ENCODE measurements at regions not wholly inside any gene's neighbourhood (a gene's known extent, or its start where the extent isn't known, plus 50 kb on each side); places are given as distances from the start of the nearest gene placed in this dataset.

DNA sequence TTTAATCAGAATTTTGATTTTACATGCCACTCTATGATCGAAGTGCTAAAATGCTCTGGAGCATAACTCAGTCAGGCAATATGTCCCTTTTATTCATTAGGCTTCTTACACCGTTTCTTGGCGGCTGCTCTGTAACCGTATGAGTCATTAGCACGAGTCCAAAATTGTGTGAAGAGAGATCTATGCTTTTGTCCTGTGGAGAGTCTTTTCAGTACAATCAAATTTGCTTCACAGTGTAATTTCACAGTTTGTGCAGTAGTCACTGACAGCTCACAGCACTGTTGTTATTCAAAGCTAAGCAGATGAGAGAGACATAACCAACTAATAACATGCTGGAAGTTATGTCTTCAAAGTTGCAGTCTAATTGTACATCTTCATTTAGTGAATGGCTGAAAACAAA, 167.8 kb downstream of the PCDH10 start:
- Histone ChIP-seq H2AFZ (ENCODE audit: insufficient read depth, low read depth, low read length, poor library complexity, severe bottlenecking) (no peak overlapping the region), H3K9me3 (replicated peaks in 1 of 2; ENCODE audit: control insufficient read depth in 1 of 2, insufficient read depth in 1 of 2, low read length in 2 of 2) (no peaks in the 10 kb centered on the region), H3K27me3 (ENCODE audit: control insufficient read depth in 2 of 2, insufficient read depth in 2 of 2, low read length in 2 of 2) (no peaks in the 10 kb centered on the region), H3K79me2 (ENCODE audit: insufficient read depth, low read length) (no peaks in the 10 kb centered on the region), H4K20me1 (ENCODE audit: insufficient read depth, low read length) (no peaks in the 10 kb centered on the region), H3K36me3 (replicated peaks in 1 of 2; ENCODE audit: control insufficient read depth in 1 of 2, insufficient read depth in 2 of 2, low read length in 2 of 2) (no peaks in the 10 kb centered on the region), H3K4me2 (replicated peaks; ENCODE audit: extremely low read depth, low read length, poor library complexity, severe bottlenecking) (no peak overlapping the region), H3K9ac (ENCODE audit: insufficient read depth, low read length, poor library complexity, severe bottlenecking) (no peak overlapping the region), H3K4me1 (ENCODE audit: control insufficient read depth in 1 of 2, insufficient read depth in 2 of 2, low read length in 2 of 2) (no peaks in the 10 kb centered on the region), H3K4me3 (replicated peaks in 1 of 3; ENCODE audit: low read depth in 2 of 3, low read length in 3 of 3) (no peak overlapping the region), H3K27ac (ENCODE audit: low read depth in 1 of 2, low read length in 2 of 2) (no peak overlapping the region)
- H3K36me3 Mint-ChIP-seq, result no peaks in the 10 kb centered on the region
- no peak overlapping the region for H3K27ac Mint-ChIP-seq
- TF ChIP-seq, protein P1, sequence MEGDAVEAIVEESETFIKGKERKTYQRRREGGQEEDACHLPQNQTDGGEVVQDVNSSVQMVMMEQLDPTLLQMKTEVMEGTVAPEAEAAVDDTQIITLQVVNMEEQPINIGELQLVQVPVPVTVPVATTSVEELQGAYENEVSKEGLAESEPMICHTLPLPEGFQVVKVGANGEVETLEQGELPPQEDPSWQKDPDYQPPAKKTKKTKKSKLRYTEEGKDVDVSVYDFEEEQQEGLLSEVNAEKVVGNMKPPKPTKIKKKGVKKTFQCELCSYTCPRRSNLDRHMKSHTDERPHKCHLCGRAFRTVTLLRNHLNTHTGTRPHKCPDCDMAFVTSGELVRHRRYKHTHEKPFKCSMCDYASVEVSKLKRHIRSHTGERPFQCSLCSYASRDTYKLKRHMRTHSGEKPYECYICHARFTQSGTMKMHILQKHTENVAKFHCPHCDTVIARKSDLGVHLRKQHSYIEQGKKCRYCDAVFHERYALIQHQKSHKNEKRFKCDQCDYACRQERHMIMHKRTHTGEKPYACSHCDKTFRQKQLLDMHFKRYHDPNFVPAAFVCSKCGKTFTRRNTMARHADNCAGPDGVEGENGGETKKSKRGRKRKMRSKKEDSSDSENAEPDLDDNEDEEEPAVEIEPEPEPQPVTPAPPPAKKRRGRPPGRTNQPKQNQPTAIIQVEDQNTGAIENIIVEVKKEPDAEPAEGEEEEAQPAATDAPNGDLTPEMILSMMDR (IDR thresholded peaks at IDR 0.05), result no peak
- H3K27me3 Mint-ChIP-seq (ENCODE audit: low read depth in 3 of 3), result no peaks in the 10 kb centered on the region
- 80% methylated on average over 5 of the region's 5 CpGs for WGBS (ENCODE audit: insufficient coverage)
- H3K4me3 Mint-ChIP-seq, result no peak overlapping the region
- intact Hi-C loops (cut with micrococcal nuclease), result no loop called here
- H3K9me3 Mint-ChIP-seq, result no peaks in the 10 kb centered on the region
- DNase-seq, result no peak
- H3K4me1 Mint-ChIP-seq, result no peaks in the 10 kb centered on the region

DNA sequence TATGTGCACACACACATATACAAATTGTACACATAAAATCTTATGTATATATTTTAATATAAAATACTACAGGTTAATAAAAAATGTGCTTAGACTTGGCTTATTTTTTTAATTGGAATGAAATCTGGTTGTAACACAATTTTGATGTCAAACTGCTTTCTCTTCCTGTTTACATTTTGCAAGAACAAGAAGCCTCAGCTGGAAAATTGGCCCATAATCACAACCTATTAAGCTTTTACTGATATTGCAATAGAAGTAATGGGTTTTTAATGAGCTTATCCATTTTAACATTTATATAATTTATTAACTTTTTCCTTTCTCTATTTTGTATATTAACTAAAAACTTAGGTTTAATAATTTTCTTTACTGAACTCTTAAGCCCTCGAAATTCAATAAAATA, 165.9 kb downstream of the PCDH10 start:
- Histone ChIP-seq H3K79me2 (ENCODE audit: insufficient read depth, low read length) (no peaks in the 10 kb centered on the region), H3K4me2 (replicated peaks; ENCODE audit: extremely low read depth, low read length, poor library complexity, severe bottlenecking) (no peak overlapping the region), H4K20me1 (ENCODE audit: insufficient read depth, low read length) (no peaks in the 10 kb centered on the region), H3K27me3 (ENCODE audit: control insufficient read depth in 2 of 2, insufficient read depth in 2 of 2, low read length in 2 of 2) (no peaks in the 10 kb centered on the region), H3K36me3 (replicated peaks in 1 of 2; ENCODE audit: control insufficient read depth in 1 of 2, insufficient read depth in 2 of 2, low read length in 2 of 2) (no peaks in the 10 kb centered on the region), H2AFZ (ENCODE audit: insufficient read depth, low read depth, low read length, poor library complexity, severe bottlenecking) (no peak overlapping the region), H3K9me3 (replicated peaks in 1 of 2; ENCODE audit: control insufficient read depth in 1 of 2, insufficient read depth in 1 of 2, low read length in 2 of 2) (no peaks in the 10 kb centered on the region), H3K27ac (ENCODE audit: low read depth in 1 of 2, low read length in 2 of 2) (no peak overlapping the region), H3K4me3 (replicated peaks in 1 of 3; ENCODE audit: low read depth in 2 of 3, low read length in 3 of 3) (no peak overlapping the region), H3K9ac (ENCODE audit: insufficient read depth, low read length, poor library complexity, severe bottlenecking) (no peak overlapping the region), H3K4me1 (ENCODE audit: control insufficient read depth in 1 of 2, insufficient read depth in 2 of 2, low read length in 2 of 2) (no peaks in the 10 kb centered on the region)
- Mint-ChIP-seq H3K4me3 (no peak overlapping the region), H3K27ac (no peak overlapping the region), H3K9me3 (no peaks in the 10 kb centered on the region), H3K36me3 (no peaks in the 10 kb centered on the region), H3K4me1 (no peaks in the 10 kb centered on the region), H3K27me3 (ENCODE audit: low read depth in 3 of 3) (no peaks in the 10 kb centered on the region)
- TF ChIP-seq, protein P1 (IDR thresholded peaks at IDR 0.05), result no peak
- DNase-seq, result no peak
- intact Hi-C loops (cut with micrococcal nuclease), result no loop called here
- WGBS (ENCODE audit: insufficient coverage), result no CpG with 5 or more reads among the region's 1 CpG
